GM03348 (cell line): ENCODE measurements at regions not wholly inside any gene's neighbourhood (a gene's known extent, or its start where the extent isn't known, plus 50 kb on each side); places are given as distances from the start of the nearest gene placed in this dataset.

ENCODE experiments used
- DNase-seq: peaks from one replicate; pipeline ENCODE4 v3.0.0; 2012; ENCODE audit warnings: low spot score

DNA sequence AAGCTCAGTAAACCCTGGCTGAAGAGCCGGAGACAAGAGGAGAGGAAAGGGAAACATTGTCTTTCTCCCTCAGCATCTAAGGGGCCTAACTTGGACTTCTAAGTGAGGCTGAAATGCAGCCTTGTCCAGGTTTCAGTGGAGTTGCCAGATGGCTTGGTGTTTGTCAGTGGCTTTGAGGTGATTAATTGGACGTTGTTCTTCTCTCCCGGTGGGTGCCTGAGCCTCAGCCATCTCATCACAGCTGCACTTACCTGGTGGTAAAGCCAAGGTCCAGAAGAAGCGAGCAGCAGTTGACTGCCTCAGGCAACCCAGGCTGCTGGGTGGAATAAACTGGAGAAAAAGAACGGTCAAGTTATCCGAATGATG lies 202.2 kb upstream of the NLRP1 start:
- DNase-seq, result no peak

- DNase-seq, result peak; percentile 18
Measured at GRCh38 chr17:5788266-5788900, 204.1 kb upstream of the NLRP1 start.

GRCh38 chr17:5789528-5789927 lies 205.2 kb upstream of the NLRP1 start:
- DNase-seq, result no peak

DNA sequence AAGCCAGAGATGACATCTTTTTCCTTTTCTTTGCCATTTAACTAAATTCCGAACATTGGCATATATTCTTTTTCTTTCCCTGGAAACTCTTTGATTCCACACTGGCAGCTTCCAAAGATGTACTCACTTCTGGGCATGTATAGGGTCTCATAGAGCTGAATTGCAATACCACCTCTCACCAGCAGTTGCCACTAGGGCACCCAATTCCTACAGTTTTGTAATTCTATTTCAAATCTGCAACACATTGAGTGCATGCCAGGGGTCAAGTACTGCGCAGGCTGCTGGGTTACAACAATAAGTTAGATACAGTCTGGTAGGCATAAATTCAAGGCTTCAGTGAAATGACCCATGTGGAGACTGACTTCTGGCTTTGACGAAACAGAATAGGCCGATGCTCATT lies 208.8 kb upstream of the NLRP1 start:
- DNase-seq, result no peak

GRCh38 chr17:5793899-5794298 lies 209.6 kb upstream of the NLRP1 start:
- no peak for DNase-seq

DNA sequence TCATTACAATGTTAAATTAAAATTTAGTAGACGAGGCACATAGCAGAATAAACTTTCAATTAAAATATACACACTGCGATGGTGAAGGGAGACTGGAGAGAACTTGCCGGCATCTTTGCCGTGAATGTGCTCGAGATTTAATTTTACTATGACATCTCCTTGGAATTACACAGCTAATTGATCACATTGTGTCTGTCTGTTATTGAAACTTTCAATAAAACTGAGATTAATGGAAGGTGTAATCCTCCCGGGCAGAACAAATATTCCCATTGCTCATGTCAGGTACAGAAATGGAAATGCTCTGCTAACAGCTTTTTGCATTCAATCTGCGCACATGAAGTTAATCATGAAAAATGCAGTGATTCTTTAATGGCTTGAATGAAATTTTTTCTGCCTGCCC lies 210.1 kb upstream of the NLRP1 start:
- DNase-seq, result no peak

DNA sequence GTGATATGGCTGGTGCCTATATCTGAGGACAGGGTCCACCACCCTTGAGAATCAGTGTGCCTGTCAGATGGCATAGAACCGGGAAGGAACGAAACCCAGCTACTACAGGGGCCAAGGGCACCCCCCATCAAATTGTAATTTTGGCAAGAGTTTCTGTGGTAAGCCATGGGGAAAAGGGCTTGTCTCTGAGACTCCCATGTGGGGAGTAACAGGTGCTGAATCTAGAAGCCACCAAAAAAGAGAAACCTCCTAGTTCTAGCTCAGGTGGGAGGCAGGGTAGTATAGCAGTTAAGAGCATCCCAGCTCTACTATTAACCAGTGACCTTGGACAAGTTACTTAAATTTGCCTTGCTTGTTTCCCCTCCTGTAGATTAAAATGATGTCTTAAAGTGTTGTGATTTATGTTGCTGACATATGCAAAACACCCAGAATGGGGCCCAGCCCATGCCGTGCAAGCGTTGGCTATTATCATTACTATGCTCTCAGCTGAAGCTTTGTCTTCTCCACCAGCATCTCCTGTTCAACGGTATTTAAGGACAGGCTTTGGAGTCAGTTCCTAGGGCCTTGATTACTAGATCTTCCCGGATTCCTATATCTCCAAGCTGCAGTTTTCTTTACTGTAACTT lies 210.7 kb upstream of the NLRP1 start:
- no peak for DNase-seq

DNA sequence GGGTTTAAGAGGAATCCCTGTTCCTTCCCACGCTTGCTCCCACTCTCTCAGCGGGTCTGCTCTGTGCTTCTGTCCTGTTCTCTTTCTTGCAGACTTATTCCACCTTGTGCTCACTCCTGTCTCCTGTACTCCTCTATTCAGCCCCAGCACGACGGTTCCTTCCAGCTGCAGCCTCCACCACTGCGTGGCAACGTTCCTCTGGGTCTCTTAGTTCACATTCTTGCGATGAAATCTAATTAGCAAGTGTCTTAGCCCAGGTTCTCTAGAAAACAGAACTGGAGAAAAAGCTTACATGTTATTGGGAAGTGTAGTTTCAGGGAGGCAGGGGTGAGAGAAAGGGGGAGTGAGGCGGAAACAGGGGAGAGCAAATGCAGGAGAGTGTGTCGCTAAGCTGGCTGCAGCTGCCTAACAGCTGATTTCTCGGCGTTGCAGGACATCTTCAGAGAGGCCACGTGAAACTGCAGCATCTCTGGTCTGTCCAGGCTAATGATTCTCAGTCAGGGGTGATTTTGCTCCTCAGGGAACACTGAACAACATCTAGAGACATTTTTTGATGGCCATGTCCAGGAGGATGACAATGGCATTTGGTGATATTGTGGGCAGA lies 213.2 kb upstream of the NLRP1 start:
- no peak for DNase-seq

GRCh38 chr17:5798094-5798493 lies 213.8 kb upstream of the NLRP1 start:
- DNase-seq, result no peak

- DNase-seq, result no peak
Measured at GRCh38 chr17:5800131-5800530, 215.8 kb upstream of the NLRP1 start.

- no peak for DNase-seq
Measured at GRCh38 chr17:5800646-5801045, 216.3 kb upstream of the NLRP1 start.

GRCh38 chr17:5804251-5804650 lies 219.9 kb upstream of the NLRP1 start:
- no peak for DNase-seq

GRCh38 chr17:5809056-5809455 lies 224.7 kb upstream of the NLRP1 start:
- no peak for DNase-seq

- DNase-seq, result no peak
Measured at GRCh38 chr17:5809580-5810188, 225.4 kb upstream of the NLRP1 start.

DNA sequence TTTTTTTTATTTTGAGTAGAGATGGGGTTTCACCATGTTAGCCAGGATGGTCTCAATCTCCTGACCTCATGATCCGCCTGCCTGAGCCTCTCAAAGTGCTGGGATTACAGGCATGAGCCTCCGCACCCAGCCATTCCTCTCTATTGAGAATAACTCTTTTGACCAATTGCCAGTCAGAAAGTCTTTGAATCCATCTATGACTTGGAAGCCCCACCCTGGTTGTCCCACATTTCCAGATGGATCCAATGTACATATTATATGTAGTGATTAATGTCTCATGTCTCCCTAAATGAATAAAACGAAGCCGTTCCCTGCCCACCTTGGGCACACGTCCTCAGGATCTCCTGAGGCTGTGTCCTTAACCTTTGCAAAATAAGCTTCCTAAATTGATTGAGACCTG lies 228.3 kb upstream of the NLRP1 start:
- no peak for DNase-seq

GRCh38 chr17:5813357-5813756 lies 229.0 kb upstream of the NLRP1 start:
- DNase-seq, result no peak

DNA sequence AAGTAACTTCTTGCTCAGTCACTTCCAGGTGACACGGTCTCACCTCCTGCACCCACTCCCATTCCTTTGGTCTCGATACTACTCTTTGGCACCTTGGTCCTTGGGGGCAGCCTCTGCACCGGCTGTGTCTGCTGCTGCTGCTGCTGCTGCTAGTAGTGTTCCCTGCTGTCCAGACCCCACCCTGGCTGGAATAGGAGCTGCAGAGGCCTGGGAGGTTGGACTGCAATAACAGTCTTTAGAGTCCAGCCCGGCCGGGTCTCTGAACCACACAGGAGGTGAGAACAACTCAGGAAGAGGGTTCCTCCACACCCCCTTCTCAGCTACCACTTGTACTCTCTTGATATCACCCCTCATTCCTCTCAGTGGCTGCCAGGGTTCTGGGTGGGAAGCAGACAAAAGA lies 231.1 kb upstream of the NLRP1 start:
- no peak for DNase-seq

- no peak for DNase-seq
Measured at GRCh38 chr17:5816491-5817070, 232.3 kb upstream of the NLRP1 start.

GRCh38 chr17:5817475-5818395 lies 233.4 kb upstream of the NLRP1 start:
- no peak for DNase-seq

DNA sequence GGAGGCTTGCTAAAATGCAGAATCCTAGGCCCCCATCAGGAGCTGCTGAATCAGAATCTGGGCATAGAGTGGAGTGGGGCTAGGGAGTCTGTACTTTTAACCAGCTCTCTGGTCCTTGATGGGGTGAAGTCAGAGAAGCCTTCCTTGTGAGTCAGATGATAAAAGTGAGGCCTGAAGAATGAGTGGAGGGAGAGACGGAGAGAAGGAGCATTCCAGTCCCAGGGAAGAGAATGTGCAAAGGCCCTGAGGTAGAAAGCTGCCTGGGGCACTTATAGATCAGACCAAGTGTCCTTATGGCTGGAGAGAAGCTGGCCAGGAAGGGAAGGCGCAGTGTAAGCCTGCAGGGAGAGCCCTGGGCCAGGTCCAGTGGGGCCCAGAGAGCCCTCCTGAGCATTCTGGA lies 235.1 kb upstream of the NLRP1 start:
- no peak for DNase-seq

- DNase-seq, result no peak
Measured at GRCh38 chr17:5819921-5820685, 235.8 kb upstream of the NLRP1 start.
